ENCODE measurements at regions not wholly inside any gene's neighbourhood (a gene's known extent, or its start where the extent isn't known, plus 50 kb on each side); places are given as distances from the start of the nearest gene placed in this dataset.

- peaks cover 0 to 2% (median 0%) of the 10 kb centered on the region in 3 donors for H3K4me1 ChIP-seq
- H3K27me3 ChIP-seq, result no peaks in the 10 kb centered on the region
- 53 to 77% methylated on average over 2 to 5 of the region's 6 CpGs for WGBS, 2 donors (ENCODE audit: low coverage in 1 of 2)
- no peak for ATAC-seq
- no peak overlapping the region for H3K27ac ChIP-seq
- no peaks in the 10 kb centered on the region for H3K36me3 ChIP-seq
- H3K9me3 ChIP-seq, result no peaks in the 10 kb centered on the region
- no peak overlapping the region for H3K4me3 ChIP-seq
- TF ChIP-seq EP300 (IDR thresholded peaks at IDR 0.05) (no peak), CTCF (IDR thresholded peaks at IDR 0.05) (peak in 1 of 4 experiments; percentile 11), POLR2A (IDR thresholded peaks at IDR 0.05) (no peak)
Observed at GRCh38 chr6:139996253-139996834, 621.9 kb upstream of the CITED2 start.

GRCh38 chr6:139994998-139995397 is 620.5 kb upstream of the CITED2 start:
- TF ChIP-seq POLR2A (IDR thresholded peaks at IDR 0.05) (no peak), POLR2AphosphoS5 (IDR thresholded peaks at IDR 0.05) (no peak), CTCF (IDR thresholded peaks at IDR 0.05) (no peak), EP300 (IDR thresholded peaks at IDR 0.05) (no peak)
- H3K36me3 ChIP-seq, result no peaks in the 10 kb centered on the region
- H3K27ac ChIP-seq, result no peak overlapping the region
- no peak overlapping the region for H3K4me3 ChIP-seq
- no peak for ATAC-seq
- H3K27me3 ChIP-seq, result no peaks in the 10 kb centered on the region
- H3K9me3 ChIP-seq, result no peaks in the 10 kb centered on the region
- peaks cover 0 to 14% (median 0%) of the 10 kb centered on the region in 3 donors for H3K4me1 ChIP-seq

GRCh38 chr6:139990856-139991465 is 616.5 kb upstream of the CITED2 start:
- Histone ChIP-seq H3K27ac (peak overlapping the region; percentile 32 to 63 (median 48)), H3K9me3 (no peaks in the 10 kb centered on the region), H3K4me3 (no peak overlapping the region), H3K36me3 (no peaks in the 10 kb centered on the region), H3K4me1 (peaks cover 0 to 17% (median 0%) of the 10 kb centered on the region in 3 donors), H3K27me3 (no peaks in the 10 kb centered on the region)
- peak; percentile 82 for ATAC-seq
- 37 to 40% methylated on average over 8 of the region's 8 CpGs for WGBS, 2 donors (ENCODE audit: low coverage in 1 of 2)
- TF ChIP-seq POLR2AphosphoS5 (IDR thresholded peaks at IDR 0.05) (peak; percentile 23), EP300 (IDR thresholded peaks at IDR 0.05) (no peak)

GRCh38 chr6:139990026-139990686 is 615.7 kb upstream of the CITED2 start:
- Histone ChIP-seq H3K36me3 (no peaks in the 10 kb centered on the region), H3K9me3 (no peaks in the 10 kb centered on the region), H3K27ac (peak overlapping the region in 3 of 4 donors; percentile 32 to 63 (median 61)), H3K27me3 (no peaks in the 10 kb centered on the region), H3K4me3 (no peak overlapping the region), H3K4me1 (peaks cover 0 to 17% (median 0%) of the 10 kb centered on the region in 3 donors)
- 54 to 58% methylated on average over 4 of the region's 4 CpGs for WGBS, 2 donors (ENCODE audit: low coverage in 1 of 2)
- peak; percentile 39 for ATAC-seq
- TF ChIP-seq POLR2AphosphoS5 (IDR thresholded peaks at IDR 0.05), result no peak
- TF ChIP-seq POLR2A (IDR thresholded peaks at IDR 0.05), result no peak
- no peak for TF ChIP-seq EP300 (IDR thresholded peaks at IDR 0.05)
- TF ChIP-seq CTCF (IDR thresholded peaks at IDR 0.05), result no peak

- no peak for TF ChIP-seq POLR2AphosphoS5 (IDR thresholded peaks at IDR 0.05)
- TF ChIP-seq POLR2A (IDR thresholded peaks at IDR 0.05), result no peak
- TF ChIP-seq CTCF (IDR thresholded peaks at IDR 0.05), result no peak
- no peak for TF ChIP-seq EP300 (IDR thresholded peaks at IDR 0.05)
- no peak for ATAC-seq
- H3K27ac ChIP-seq, result no peak overlapping the region
- H3K9me3 ChIP-seq, result no peaks in the 10 kb centered on the region
- H3K27me3 ChIP-seq, result no peaks in the 10 kb centered on the region
- no peaks in the 10 kb centered on the region for H3K36me3 ChIP-seq
- no peak overlapping the region for H3K4me3 ChIP-seq
- H3K4me1 ChIP-seq, result peaks cover 3 to 28% (median 3%) of the 10 kb centered on the region in 3 donors
Observed at GRCh38 chr6:139988685-139989084, 614.2 kb upstream of the CITED2 start.
